ENCODE measurements at regions not wholly inside any gene's neighbourhood (a gene's known extent, or its start where the extent isn't known, plus 50 kb on each side); places are given as distances from the start of the nearest gene placed in this dataset.
"Not testable (repeated sequence)": the region's sequence is repeated elsewhere in the genome, so short reads cannot be mapped to it uniquely, and the experiment has no call there.

GRCh38 chr1:234864116-234864515 lies 254.1 kb upstream of the IRF2BP2 start:
- DNase-seq (ENCODE audit: low spot score), result no peak

- no peak for DNase-seq (ENCODE audit: low spot score)
Observed at GRCh38 chr1:234863551-234863971, 253.6 kb upstream of the IRF2BP2 start.

- no peak for DNase-seq (ENCODE audit: low spot score)
Observed at GRCh38 chr1:234862944-234863515, 253.1 kb upstream of the IRF2BP2 start.

- DNase-seq (ENCODE audit: low spot score), result no peak
Observed at GRCh38 chr1:234862360-234862943, 252.5 kb upstream of the IRF2BP2 start.

- no peak for DNase-seq (ENCODE audit: low spot score)
Observed at GRCh38 chr1:234861761-234862160, 251.8 kb upstream of the IRF2BP2 start.

GRCh38 chr1:234861024-234861620 lies 251.1 kb upstream of the IRF2BP2 start:
- no peak for DNase-seq (ENCODE audit: low spot score)

- no peak for DNase-seq (ENCODE audit: low spot score)
Observed at GRCh38 chr1:234858722-234859121, 248.7 kb upstream of the IRF2BP2 start.

GRCh38 chr1:234856845-234857245 lies 246.9 kb upstream of the IRF2BP2 start:
- DNase-seq (ENCODE audit: low spot score), result no peak

GRCh38 chr1:234855851-234856250 lies 245.9 kb upstream of the IRF2BP2 start:
- DNase-seq (ENCODE audit: low spot score), result no peak

- DNase-seq (ENCODE audit: low spot score), result no peak
Observed at GRCh38 chr1:234854645-234855039, 244.7 kb upstream of the IRF2BP2 start.

- no peak for DNase-seq (ENCODE audit: low spot score)
Observed at GRCh38 chr1:234853906-234854644, 244.1 kb upstream of the IRF2BP2 start.

- no peak for DNase-seq (ENCODE audit: low spot score)
Observed at GRCh38 chr1:234852659-234853058, 242.7 kb upstream of the IRF2BP2 start.

GRCh38 chr1:234851450-234852438 lies 241.8 kb upstream of the IRF2BP2 start:
- no peak for DNase-seq (ENCODE audit: low spot score)

- DNase-seq (ENCODE audit: low spot score), result no peak
Observed at GRCh38 chr1:234849832-234850231, 239.9 kb upstream of the IRF2BP2 start.

- no peak for DNase-seq (ENCODE audit: low spot score)
Observed at GRCh38 chr1:234848972-234849649, 239.1 kb upstream of the IRF2BP2 start.

GRCh38 chr1:234846813-234847212 lies 236.8 kb upstream of the IRF2BP2 start:
- DNase-seq (ENCODE audit: low spot score), result not testable (repeated sequence)

- no peak for DNase-seq (ENCODE audit: low spot score)
Observed at GRCh38 chr1:234845836-234846235, 235.9 kb upstream of the IRF2BP2 start.

GRCh38 chr1:234845097-234845660 lies 235.2 kb upstream of the IRF2BP2 start:
- no peak for DNase-seq (ENCODE audit: low spot score)

- no peak for DNase-seq (ENCODE audit: low spot score)
Observed at GRCh38 chr1:234844479-234845031, 234.6 kb upstream of the IRF2BP2 start.

- no peak for DNase-seq (ENCODE audit: low spot score)
Observed at GRCh38 chr1:234843946-234844345, 234.0 kb upstream of the IRF2BP2 start.
